HG03378 (cell line): ENCODE measurements at regions not wholly inside any gene's neighbourhood (a gene's known extent, or its start where the extent isn't known, plus 50 kb on each side); places are given as distances from the start of the nearest gene placed in this dataset.
A peak's percentile ranks its signal among the peaks of the same experiment; 100 is the strongest.
"Not testable (repeated sequence)": the region's sequence is repeated elsewhere in the genome, so short reads cannot be mapped to it uniquely, and the experiment has no call there.

Source experiments
- ATAC-seq: cut with Tn5 transposase; IDR thresholded peaks from one replicate; pipeline ENCODE4 v1.9.1; 2021; ENCODE audit warnings: mild to moderate bottlenecking, moderate library complexity; ENCODE audit not compliant: unreplicated experiment

DNA sequence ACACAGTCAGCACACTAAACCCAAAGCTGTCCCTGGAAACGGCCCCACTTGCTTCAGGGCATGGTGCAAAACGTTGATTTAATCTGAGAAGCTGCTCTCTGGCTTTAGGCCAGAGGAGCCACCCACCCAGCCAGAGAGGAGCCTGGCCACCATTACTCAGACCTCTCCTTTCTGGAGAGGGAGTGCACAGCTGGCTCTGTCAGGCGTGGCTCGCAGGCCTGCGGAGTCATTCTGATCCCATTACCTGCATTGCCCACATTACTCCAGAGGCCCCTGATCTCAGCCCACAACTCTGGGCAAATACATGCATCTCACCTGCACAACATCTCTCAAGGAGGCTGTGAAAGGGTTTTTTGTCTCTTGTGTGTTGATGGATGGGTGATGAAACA lies 370.0 kb upstream of the IGFBP3 start:
- ATAC-seq, result peak; percentile 57

GRCh38 chr7:46290374-46291049 lies 369.4 kb upstream of the IGFBP3 start:
- ATAC-seq, result peak; percentile 15

GRCh38 chr7:46288861-46289260 lies 367.8 kb upstream of the IGFBP3 start:
- no peak for ATAC-seq

DNA sequence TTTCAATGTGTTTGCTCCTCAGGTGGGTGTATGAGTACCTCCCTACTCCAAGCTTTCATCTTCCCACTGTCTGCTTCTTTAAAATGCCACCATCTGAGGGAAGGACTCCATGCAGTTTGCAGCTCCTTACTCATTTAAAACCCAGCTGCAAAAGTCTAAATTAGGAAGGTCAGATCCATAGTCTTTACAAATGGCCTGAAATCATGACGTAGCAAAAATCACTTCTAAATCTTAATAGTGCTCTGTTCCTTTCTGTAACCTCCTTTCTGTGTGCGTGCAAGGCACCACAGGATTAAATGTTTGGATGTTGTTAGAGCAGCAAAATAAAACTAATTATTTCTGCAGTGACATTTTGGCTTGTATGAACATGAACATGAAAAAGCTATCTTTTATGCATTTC lies 366.9 kb upstream of the IGFBP3 start:
- ATAC-seq, result no peak

GRCh38 chr7:46286957-46287356 lies 365.9 kb upstream of the IGFBP3 start:
- no peak for ATAC-seq

DNA sequence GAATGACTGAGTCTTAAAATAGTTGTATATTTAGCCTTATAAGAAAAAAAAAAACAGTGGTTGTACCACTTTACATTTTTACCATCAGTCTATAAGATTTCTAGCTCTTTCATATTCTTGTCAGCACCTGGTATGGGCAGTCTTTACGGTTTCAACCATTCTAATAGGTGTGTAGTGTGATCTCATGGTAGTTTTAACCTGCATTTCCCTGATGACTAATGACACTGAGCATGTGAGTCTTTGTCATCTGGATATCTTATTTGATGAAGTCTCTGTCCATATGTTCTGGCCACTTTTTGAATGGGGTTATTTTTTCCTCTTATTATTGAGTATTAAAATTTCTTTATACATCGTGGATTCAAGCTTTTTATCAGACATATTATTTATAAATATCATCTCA lies 365.3 kb upstream of the IGFBP3 start:
- ATAC-seq, result no peak

DNA sequence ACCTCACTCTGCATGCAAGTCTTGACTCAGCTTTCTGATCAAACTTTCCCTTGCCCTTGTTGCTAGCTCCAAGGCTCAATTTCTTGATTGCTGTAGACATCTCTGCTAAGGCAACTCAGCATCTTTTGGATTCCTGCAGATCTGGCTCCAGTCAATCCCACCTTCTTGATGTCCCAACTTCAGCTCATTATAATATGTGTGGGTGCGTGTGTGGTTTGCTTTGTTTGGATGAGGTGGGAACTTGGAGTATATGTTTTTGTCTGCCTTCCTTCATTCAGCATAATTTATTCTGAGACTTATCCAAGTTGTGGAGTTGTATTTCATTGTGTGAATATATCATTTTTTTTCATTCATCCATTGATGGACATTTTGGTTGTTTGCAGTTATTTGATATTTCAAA lies 364.8 kb upstream of the IGFBP3 start:
- ATAC-seq, result no peak

DNA sequence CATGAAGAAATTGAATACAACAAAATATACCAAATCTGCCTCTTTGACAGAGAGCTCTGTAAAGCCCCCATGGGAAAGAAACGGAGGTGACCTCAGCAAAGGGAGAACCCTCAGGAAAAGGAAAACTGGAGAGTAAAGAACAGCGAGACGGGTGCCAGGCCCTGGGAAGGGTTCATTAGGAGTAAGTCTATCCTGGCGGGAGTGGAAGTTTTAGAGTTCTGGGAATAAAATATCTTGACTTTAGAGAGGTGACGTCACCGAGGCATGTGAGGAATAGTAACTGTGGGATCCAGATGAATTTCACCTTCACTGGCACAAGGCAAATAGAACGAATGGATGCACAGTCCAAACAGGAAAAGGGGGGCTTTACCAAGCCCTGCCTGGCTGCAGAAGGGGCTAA lies 362.8 kb upstream of the IGFBP3 start:
- no peak for ATAC-seq

- ATAC-seq, result no peak
These were observed 361.1 kb upstream of the IGFBP3 start for GRCh38 chr7:46282155-46282554.

- no peak for ATAC-seq
These were observed 360.0 kb upstream of the IGFBP3 start for GRCh38 chr7:46281071-46281470.

- no peak for ATAC-seq
These were observed 358.2 kb upstream of the IGFBP3 start for GRCh38 chr7:46279290-46279689.

GRCh38 chr7:46264646-46265045 lies 343.6 kb upstream of the IGFBP3 start:
- no peak for ATAC-seq

DNA sequence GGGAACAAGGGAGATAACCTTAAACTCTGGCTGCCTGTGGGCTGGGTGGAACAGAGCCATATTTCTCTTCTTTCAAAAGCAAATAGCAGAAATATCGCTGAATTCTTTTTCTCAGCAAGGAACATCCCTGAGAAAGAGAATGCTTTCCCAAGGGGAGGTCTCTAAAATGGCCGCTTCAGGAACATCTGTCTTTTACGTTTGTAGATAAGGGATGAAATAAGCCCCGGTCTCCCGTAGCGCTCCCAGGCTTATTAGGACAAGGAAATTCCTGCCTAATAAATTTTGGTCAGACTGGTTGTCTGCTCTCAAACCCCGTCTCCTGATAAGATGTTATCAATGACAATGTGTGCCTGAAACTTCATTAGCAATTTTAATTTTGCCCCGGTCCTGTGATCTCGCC lies 340.6 kb upstream of the IGFBP3 start:
- not testable (repeated sequence) for ATAC-seq

DNA sequence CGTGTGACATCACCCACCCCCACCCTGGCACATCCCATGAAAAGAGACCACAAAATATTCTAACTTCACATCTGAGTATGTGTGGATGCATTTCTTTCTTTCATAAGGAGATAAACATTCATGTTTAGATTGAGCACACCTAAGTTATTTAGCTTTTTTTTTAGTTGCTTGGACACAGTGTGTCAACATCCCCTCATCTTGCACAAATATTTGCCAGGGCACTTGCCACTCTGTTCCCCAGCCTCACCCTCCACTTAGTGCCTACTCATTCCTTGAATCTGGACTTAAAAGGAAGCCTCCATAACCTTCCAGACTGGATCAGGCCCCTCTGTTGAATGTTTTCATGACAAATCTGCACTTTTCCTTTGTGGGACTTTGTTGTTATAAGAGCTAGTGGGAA lies 338.9 kb upstream of the IGFBP3 start:
- ATAC-seq, result no peak

DNA sequence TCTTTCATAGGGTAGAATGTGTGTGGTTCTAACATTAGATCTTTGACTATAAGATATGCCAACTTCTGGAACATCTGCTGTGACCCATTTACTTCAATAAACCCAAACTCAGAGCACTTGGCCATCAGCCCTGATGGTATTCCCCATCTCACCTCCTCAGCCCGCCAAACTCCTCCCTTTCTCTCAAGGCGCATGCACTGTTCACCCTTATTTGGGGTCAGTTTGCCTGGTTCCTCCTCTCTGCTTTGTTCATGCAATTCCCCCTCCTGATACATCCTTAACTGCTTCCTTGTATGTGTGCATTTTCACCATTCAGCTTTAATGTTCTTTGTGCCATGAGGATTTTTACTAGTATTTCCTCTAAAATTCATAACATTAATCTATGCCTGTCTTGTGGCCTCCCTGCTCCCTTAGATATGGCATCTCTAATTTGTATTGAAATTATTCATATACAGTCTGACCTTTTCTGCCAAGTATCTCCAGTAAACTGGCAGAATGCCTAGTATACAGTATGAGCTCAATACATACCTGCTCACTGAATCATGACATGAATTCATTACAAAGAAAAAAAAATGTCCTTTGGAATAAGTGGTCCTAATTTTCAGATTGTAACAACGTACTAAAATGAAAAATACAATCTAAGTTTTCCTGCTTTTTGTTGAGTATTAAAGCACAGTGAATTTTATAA lies 336.8 kb upstream of the IGFBP3 start:
- ATAC-seq, result no peak

- ATAC-seq, result no peak
These were observed 336.0 kb upstream of the IGFBP3 start for GRCh38 chr7:46256870-46257661.

DNA sequence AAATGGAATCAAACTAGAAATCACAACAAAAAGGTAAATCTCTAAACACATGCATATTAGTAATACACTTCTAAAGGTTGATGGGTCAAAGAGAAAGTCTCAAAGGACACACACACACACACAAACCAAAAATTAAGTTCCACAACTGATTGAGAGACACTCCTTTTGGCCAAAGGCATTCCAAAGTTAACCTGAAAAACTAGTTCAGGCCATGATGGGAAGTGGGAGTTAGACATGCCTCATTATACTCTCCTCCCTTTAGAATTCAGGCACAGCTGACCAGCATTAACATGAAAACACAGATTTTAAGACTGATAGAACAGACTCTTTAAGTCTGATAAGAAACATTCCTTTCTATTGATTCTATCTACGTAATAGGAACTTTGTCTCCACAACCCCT lies 332.4 kb upstream of the IGFBP3 start:
- ATAC-seq, result no peak

GRCh38 chr7:46247664-46248063 lies 326.6 kb upstream of the IGFBP3 start:
- no peak for ATAC-seq

DNA sequence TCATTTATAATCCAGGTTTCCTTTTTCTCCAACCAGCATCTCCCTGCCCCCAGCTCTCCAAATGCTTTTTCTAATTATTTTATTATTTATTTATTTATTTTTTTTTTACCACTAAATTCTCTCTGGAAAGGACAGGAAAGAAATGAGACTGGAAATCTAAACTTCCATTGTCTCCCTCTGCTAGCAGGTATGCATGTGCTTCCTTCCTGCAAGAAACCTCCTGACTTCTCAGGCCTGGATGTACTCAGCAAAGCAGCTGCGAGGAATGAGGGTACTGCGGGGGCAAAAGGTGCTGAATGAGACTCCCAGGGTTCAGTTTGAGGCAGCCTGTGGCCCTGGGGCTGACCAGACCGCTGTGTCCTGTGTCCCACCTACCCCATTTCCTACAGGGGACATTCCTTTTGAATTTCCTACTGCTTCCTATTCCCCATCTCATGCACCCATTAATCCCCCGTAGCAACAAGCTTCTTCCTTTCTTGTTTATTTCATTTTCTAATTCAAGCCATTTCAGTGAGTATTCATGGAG lies 324.6 kb upstream of the IGFBP3 start:
- no peak for ATAC-seq

DNA sequence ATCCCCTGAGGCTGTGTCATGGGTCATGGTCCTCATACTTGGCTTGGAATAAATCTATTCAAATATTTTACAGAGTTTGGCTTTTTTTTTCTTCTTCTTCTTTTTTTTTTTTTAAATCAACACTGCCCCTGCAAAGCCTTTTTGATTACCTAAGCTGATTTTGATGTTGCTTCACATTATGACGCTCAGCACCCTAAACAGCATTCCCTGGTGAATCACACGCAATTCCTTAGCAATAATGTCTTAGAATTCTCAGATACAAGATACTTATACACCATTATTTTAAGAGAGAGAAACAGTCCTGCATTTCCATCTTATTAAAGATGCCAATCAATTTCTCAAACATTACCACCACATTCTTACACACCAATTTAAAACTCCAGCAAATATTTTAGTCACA lies 323.7 kb upstream of the IGFBP3 start:
- no peak for ATAC-seq

DNA sequence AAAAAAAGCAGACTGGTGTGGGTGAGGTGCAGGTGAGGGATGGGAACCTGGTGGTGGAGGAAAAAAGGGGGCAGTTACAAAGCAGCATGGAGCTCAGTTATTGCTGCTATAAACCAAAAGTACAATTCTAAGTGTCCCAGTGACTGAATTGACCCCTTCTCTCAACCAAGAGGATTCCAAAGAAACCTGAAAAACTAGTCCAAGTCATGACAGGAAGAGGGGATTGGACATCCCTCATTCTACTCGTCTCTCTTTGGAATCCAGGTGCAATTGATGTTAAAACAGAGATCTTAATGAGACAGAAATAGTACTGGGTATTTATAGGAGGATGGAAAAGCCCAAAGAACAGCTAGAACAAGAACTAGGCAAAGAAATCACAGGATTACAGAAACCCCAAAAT lies 322.3 kb upstream of the IGFBP3 start:
- no peak for ATAC-seq

GRCh38 chr7:46239846-46240245 lies 318.8 kb upstream of the IGFBP3 start:
- ATAC-seq, result no peak
